ENCODE measurements at regions not wholly inside any gene's neighbourhood (a gene's known extent, or its start where the extent isn't known, plus 50 kb on each side); places are given as distances from the start of the nearest gene placed in this dataset.

DNA sequence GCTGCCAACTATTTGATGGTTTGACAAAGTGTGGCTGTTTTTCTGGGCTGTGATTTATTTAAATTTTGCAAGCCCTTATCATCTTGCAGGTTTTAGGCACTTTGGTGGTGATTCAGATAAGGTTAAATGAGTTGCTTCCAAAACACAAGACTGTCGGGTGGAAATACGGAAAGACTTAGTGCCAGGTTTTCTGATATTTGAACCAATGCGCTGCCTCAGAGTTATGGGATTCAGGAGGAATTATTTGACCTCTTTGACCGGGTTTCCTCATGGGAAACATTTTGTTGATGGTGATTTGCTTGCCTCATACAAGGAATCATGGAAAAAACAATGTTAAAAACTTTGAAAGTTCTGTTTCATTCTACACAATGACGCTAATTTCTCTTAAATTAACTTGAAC lies 136.1 kb upstream of the MAP9 start:
- intact Hi-C loops (cut with DNase I; ENCODE audit: low total_unique reads), result no loop called here
- H3K27me3 ChIP-seq (replicated peaks in 1 of 7), result no peaks in the 10 kb centered on the region
- no peaks in the 10 kb centered on the region for H3K36me3 ChIP-seq
- no peaks in the 10 kb centered on the region for H3K4me1 ChIP-seq
- H3K27ac ChIP-seq, result no peak overlapping the region
- H3K9me3 ChIP-seq, result no peaks in the 10 kb centered on the region
- TF ChIP-seq POLR2AphosphoS5 (IDR thresholded peaks at IDR 0.05) (no peak), CTCF (IDR thresholded peaks at IDR 0.05 in 8 of 11, conservative IDR thresholded peaks at IDR 0.05 in 3 of 11) (no peak), POLR2A (IDR thresholded peaks at IDR 0.05) (no peak)
- H3K4me3 ChIP-seq, result no peak overlapping the region
- 61 to 82% (median 69%) methylated on average over 5 of the region's 5 CpGs for WGBS, 5 donors
- no peak for DNase-seq

- Histone ChIP-seq H3K9me3 (no peaks in the 10 kb centered on the region), H3K27me3 (replicated peaks in 1 of 7) (no peaks in the 10 kb centered on the region), H3K27ac (no peak overlapping the region), H3K4me1 (no peaks in the 10 kb centered on the region), H3K4me3 (no peak overlapping the region), H3K36me3 (no peaks in the 10 kb centered on the region)
- WGBS, 5 donors, result 87 to 100% (median 94%) methylated on average over 1 of the region's 1 CpG
- intact Hi-C loops (cut with DNase I; ENCODE audit: low total_unique reads), result no loop called here
- no peak for DNase-seq
- TF ChIP-seq POLR2A (IDR thresholded peaks at IDR 0.05) (no peak), CTCF (IDR thresholded peaks at IDR 0.05 in 8 of 11, conservative IDR thresholded peaks at IDR 0.05 in 3 of 11) (no peak), POLR2AphosphoS5 (IDR thresholded peaks at IDR 0.05) (no peak)
Observed at GRCh38 chr4:155512046-155512445, 135.3 kb upstream of the MAP9 start.

DNA sequence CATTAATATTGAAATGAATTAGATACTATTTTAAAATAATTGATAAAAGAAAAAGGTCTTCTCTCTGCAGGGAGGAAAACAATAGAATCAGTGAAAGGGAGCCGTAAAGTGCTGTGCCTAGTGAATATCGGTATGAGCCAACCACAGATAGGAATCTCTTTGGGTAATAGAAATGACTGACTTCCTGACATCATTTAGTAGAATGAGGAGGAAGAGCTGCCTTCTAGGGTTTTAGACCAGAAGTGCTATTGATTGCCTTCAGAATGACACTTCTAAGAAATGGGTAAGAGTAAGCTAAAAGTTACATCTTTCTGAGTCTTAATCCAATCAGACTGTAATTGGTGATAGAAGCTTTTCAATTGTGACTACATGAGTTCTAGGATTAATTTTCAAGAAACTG lies 134.0 kb upstream of the MAP9 start:
- no peak for TF ChIP-seq POLR2A (IDR thresholded peaks at IDR 0.05)
- no peak for TF ChIP-seq POLR2AphosphoS5 (IDR thresholded peaks at IDR 0.05)
- TF ChIP-seq CTCF (IDR thresholded peaks at IDR 0.05 in 8 of 11, conservative IDR thresholded peaks at IDR 0.05 in 3 of 11), result no peak
- no peaks in the 10 kb centered on the region for H3K36me3 ChIP-seq
- intact Hi-C loops (cut with DNase I; ENCODE audit: low total_unique reads), result no loop called here
- no peak overlapping the region for H3K4me3 ChIP-seq
- no peaks in the 10 kb centered on the region for H3K4me1 ChIP-seq
- H3K9me3 ChIP-seq, result no peaks in the 10 kb centered on the region
- no peak for DNase-seq
- no peak overlapping the region for H3K27ac ChIP-seq
- no peaks in the 10 kb centered on the region for H3K27me3 ChIP-seq (replicated peaks in 1 of 7)
- 12 to 42% (median 26%) methylated on average over 2 of the region's 2 CpGs for WGBS, 5 donors

- no peak for TF ChIP-seq CTCF (IDR thresholded peaks at IDR 0.05 in 8 of 11, conservative IDR thresholded peaks at IDR 0.05 in 3 of 11)
- TF ChIP-seq POLR2AphosphoS5 (IDR thresholded peaks at IDR 0.05), result no peak
- no peak for TF ChIP-seq POLR2A (IDR thresholded peaks at IDR 0.05)
- intact Hi-C loops (cut with DNase I; ENCODE audit: low total_unique reads), result no loop called here
- H3K4me1 ChIP-seq, result no peaks in the 10 kb centered on the region
Observed at GRCh38 chr4:155509555-155509954, 132.8 kb upstream of the MAP9 start.

More at GRCh38 chr4:155509555-155509954, 132.8 kb upstream of the MAP9 start:
- no peak for DNase-seq
- H3K27ac ChIP-seq, result no peak overlapping the region
- H3K36me3 ChIP-seq, result no peaks in the 10 kb centered on the region
- H3K9me3 ChIP-seq, result no peaks in the 10 kb centered on the region
- H3K4me3 ChIP-seq, result no peak overlapping the region
- H3K27me3 ChIP-seq (replicated peaks in 1 of 7), result no peaks in the 10 kb centered on the region

Data from spleen (tissue), 11 donors.